ENCODE measurements at regions not wholly inside any gene's neighbourhood (a gene's known extent, or its start where the extent isn't known, plus 50 kb on each side); places are given as distances from the start of the nearest gene placed in this dataset.

DNA sequence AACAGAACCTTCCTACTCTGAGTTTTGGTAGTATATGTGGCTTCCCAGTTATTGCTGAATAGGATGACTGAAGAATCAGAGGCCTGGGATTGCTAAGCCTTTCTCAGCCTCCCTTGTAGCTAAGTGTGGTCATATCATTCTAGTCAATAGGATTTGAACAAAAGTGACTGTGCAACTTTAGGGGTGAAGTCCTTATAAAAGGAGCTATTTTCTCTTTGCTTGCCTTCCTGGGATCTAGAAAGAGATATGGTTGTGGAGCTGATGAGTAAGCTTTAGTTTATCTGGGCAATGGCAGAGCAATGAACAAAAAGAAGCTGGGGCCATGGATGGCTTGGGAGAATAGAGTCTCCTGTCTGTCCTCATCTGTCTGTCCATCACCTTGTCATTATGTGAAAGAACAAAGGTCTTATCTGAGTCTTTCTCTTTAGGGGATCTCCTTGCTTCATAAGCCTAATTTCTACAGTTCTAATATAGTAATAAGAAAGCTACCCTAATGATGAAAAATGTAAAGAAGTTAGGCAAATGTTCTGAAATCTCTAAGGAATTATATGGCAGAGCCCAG, 91.5 kb downstream of the TENT5C start:
- peaks cover 10% of the 10 kb centered on the region for H3K27me3 ChIP-seq
- H3K9me3 ChIP-seq, result no peaks in the 10 kb centered on the region
- H3K27ac ChIP-seq, result no peak overlapping the region
- H3K36me3 ChIP-seq, result no peaks in the 10 kb centered on the region
- no peak overlapping the region for H3K4me3 ChIP-seq (ENCODE audit: low read depth in 1 of 2, low read length in 1 of 2)
- H3K4me1 ChIP-seq (ENCODE audit: control insufficient read depth in 1 of 2, insufficient read depth in 1 of 2, low read depth in 1 of 2, low read length in 1 of 2), result no peaks in the 10 kb centered on the region
- TF ChIP-seq, protein P1, sequence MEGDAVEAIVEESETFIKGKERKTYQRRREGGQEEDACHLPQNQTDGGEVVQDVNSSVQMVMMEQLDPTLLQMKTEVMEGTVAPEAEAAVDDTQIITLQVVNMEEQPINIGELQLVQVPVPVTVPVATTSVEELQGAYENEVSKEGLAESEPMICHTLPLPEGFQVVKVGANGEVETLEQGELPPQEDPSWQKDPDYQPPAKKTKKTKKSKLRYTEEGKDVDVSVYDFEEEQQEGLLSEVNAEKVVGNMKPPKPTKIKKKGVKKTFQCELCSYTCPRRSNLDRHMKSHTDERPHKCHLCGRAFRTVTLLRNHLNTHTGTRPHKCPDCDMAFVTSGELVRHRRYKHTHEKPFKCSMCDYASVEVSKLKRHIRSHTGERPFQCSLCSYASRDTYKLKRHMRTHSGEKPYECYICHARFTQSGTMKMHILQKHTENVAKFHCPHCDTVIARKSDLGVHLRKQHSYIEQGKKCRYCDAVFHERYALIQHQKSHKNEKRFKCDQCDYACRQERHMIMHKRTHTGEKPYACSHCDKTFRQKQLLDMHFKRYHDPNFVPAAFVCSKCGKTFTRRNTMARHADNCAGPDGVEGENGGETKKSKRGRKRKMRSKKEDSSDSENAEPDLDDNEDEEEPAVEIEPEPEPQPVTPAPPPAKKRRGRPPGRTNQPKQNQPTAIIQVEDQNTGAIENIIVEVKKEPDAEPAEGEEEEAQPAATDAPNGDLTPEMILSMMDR (IDR thresholded peaks at IDR 0.05), result no peak

DNA sequence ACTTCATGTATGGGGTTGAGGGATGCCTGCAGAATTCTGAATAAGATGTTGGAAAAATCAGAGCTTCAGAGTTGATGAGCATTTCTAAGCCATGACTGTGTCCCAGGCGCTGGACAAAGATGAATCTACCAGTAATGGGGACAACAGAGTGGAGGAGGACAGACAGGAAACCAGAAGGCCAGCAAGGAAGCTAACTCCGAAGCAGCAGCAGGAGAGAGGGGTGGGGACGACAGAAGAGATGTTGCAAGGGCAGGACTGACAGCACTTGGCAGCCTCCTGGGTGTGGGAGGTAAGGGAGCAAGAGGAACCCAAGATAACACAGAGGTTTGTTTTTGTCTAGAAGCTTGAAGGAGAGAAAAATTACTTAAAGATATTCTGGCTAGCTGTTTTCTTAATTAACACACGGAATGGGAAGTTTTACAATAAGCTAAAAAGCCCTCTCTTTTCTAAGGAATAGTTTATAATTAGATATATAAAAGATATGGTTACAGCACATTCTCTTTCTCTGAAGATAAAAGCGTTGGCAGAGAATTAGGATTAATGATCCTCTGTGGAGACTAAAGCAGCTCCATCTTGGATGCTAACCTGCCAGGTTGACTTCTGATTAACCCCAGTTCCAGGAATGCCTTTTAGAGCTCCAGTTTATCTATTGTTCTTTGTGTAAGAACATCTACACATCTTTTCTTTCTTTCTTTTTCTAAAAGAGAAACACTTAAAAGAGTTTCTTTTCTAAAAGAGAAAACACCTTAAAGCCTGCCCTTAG, 92.7 kb downstream of the TENT5C start:
- no peaks in the 10 kb centered on the region for H3K36me3 ChIP-seq
- H3K9me3 ChIP-seq, result no peaks in the 10 kb centered on the region
- no peak overlapping the region for H3K4me3 ChIP-seq (ENCODE audit: low read depth in 1 of 2, low read length in 1 of 2)
- H3K27me3 ChIP-seq, result peaks cover 10% of the 10 kb centered on the region
- no peaks in the 10 kb centered on the region for H3K4me1 ChIP-seq (ENCODE audit: control insufficient read depth in 1 of 2, insufficient read depth in 1 of 2, low read depth in 1 of 2, low read length in 1 of 2)
- no peak overlapping the region for H3K27ac ChIP-seq
- TF ChIP-seq, protein P1 (IDR thresholded peaks at IDR 0.05), result no peak

DNA sequence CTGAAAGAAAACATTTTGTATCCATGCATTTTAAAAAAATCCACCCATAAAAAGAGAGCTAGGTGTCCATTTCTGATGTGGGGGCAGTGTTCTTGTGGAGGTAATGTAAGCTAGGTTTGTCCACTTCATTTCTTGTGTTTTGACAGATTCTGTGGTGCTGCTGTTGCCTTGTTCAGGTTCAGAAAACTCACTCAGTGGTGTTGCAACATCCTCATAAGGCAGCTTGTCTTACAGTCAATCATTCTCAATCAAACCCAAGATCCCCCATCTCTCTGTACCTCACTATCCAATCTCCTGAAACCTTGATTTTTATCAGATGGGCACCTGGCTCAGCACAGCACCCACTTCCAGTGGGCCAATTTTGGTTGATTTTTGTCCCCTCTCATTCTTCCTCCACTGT, 94.1 kb downstream of the TENT5C start:
- Histone ChIP-seq H3K9me3 (no peaks in the 10 kb centered on the region), H3K27ac (no peak overlapping the region), H3K27me3 (peaks cover 10% of the 10 kb centered on the region), H3K36me3 (no peaks in the 10 kb centered on the region), H3K4me1 (ENCODE audit: control insufficient read depth in 1 of 2, insufficient read depth in 1 of 2, low read depth in 1 of 2, low read length in 1 of 2) (no peaks in the 10 kb centered on the region), H3K4me3 (ENCODE audit: low read depth in 1 of 2, low read length in 1 of 2) (no peak overlapping the region)
- TF ChIP-seq, protein P1 (IDR thresholded peaks at IDR 0.05), result no peak

DNA sequence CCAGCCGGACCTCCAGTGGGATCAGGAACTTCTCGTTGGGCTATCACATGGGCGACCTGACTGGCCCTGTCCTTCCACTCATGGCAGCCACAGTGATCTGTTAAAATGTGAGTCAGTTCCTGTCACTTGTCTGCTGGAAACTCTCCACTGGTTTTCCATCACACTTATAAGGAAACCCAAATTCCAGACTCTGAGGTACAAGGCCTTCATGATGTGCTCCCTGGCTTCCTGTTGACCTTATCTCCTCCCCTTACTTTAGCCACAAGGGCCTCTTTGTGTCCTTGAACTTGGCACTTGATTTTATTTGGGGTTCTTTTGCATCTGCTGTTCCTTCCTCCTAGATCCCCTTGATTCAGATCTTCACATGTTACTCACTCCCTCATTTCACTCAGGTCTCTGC, 96.8 kb downstream of the TENT5C start:
- no peak overlapping the region for H3K4me3 ChIP-seq (ENCODE audit: low read depth in 1 of 2, low read length in 1 of 2)
- no peak overlapping the region for H3K27ac ChIP-seq
- H3K9me3 ChIP-seq, result no peaks in the 10 kb centered on the region
- no peaks in the 10 kb centered on the region for H3K36me3 ChIP-seq
- TF ChIP-seq, protein P1 (IDR thresholded peaks at IDR 0.05), result no peak
- no peaks in the 10 kb centered on the region for H3K4me1 ChIP-seq (ENCODE audit: control insufficient read depth in 1 of 2, insufficient read depth in 1 of 2, low read depth in 1 of 2, low read length in 1 of 2)
- H3K27me3 ChIP-seq, result peaks cover 5% of the 10 kb centered on the region

DNA sequence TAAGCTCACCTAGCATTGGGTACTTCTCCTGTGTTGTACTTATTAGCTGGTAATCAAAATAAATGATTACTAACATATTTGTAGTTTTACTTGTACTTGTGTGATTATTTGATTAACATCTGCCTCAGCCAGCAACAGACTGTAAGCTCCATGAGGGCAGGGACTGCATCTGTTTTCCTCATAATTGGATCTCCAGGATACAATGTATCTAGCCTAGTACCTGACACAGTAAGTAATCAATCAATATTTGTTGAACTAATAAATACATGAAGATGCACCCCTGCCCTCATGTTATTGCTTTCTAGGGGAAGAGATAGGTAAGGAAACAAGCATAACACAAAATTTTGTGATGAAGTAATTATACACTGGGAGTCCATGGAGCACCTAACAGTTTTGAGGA, 101.5 kb downstream of the TENT5C start:
- Histone ChIP-seq H3K9me3 (no peaks in the 10 kb centered on the region), H3K4me3 (ENCODE audit: low read depth in 1 of 2, low read length in 1 of 2) (no peak overlapping the region), H3K27me3 (no peaks in the 10 kb centered on the region), H3K27ac (no peak overlapping the region), H3K36me3 (no peaks in the 10 kb centered on the region), H3K4me1 (ENCODE audit: control insufficient read depth in 1 of 2, insufficient read depth in 1 of 2, low read depth in 1 of 2, low read length in 1 of 2) (no peaks in the 10 kb centered on the region)
- TF ChIP-seq, protein P1 (IDR thresholded peaks at IDR 0.05), result no peak

All from neutrophil (primary cell).